Fibroblast of lung (primary cell): ENCODE measurements at regions not wholly inside any gene's neighbourhood (a gene's known extent, or its start where the extent isn't known, plus 50 kb on each side); places are given as distances from the start of the nearest gene placed in this dataset.

Experiments
- DNase-seq, 2 donors: peaks; one replicate each; pipeline versions ENCODE4 v3.0.0 to v3.0.0-alpha.2; 2010; ENCODE audit warnings: low read depth in 2 of 2
- H2AFZ ChIP-seq: 2 replicates; pipeline ENCODE4 v1.5.1; 2012; ENCODE audit warnings: low read length, control low read depth, inconsistent platforms
- H3K27ac ChIP-seq: 2 replicates; pipeline ENCODE4 v1.5.1; 2011; ENCODE audit warnings: low read length, control low read depth; ENCODE audit not compliant: insufficient read depth
- H3K27me3 ChIP-seq: 2 replicates; pipeline ENCODE4 v1.5.1; 2011; ENCODE audit warnings: mild to moderate bottlenecking, low read length; ENCODE audit not compliant: control insufficient read depth, insufficient read depth
- H3K36me3 ChIP-seq: 2 replicates; pipeline ENCODE4 v1.5.1; 2011; ENCODE audit warnings: low read length; ENCODE audit not compliant: control insufficient read depth, insufficient read depth
- H3K4me1 ChIP-seq: 2 replicates; pipeline ENCODE4 v1.5.1; 2011; ENCODE audit warnings: low read length; ENCODE audit not compliant: control insufficient read depth, insufficient read depth; ENCODE audit errors: extremely low read depth
- H3K4me2 ChIP-seq: 2 replicates; pipeline ENCODE4 v1.5.1; 2011; ENCODE audit warnings: low read length, control low read depth; ENCODE audit not compliant: insufficient read depth; ENCODE audit errors: extremely low read depth
- H3K4me3 ChIP-seq, 4 experiments: fragments of 200-600 bp in 1 of 4; sonication (generic) in 1 of 4; replicated peaks in 1 of 4; 2 replicates each; pipeline ENCODE4 v1.5.1; 2011 to 2016; ENCODE audit warnings: low read length in 4 of 4, low read depth in 3 of 4, mild to moderate bottlenecking in 3 of 4, control low read depth in 2 of 4, inconsistent platforms in 1 of 4, mixed read lengths in 1 of 4; ENCODE audit not compliant: insufficient read depth in 1 of 4; ENCODE audit errors: control extremely low read depth in 1 of 4
- H3K79me2 ChIP-seq: 2 replicates; pipeline ENCODE4 v1.5.1; 2012; ENCODE audit warnings: mild to moderate bottlenecking, low read length, inconsistent platforms; ENCODE audit not compliant: control insufficient read depth, insufficient read depth
- H3K9ac ChIP-seq: 2 replicates; pipeline ENCODE4 v1.5.1; 2011; ENCODE audit warnings: mild to moderate bottlenecking, low read length, control low read depth; ENCODE audit not compliant: insufficient read depth
- H3K9me3 ChIP-seq: 2 replicates; pipeline ENCODE4 v1.5.1; 2012; ENCODE audit warnings: low read depth, low read length; ENCODE audit not compliant: control insufficient read depth, insufficient read depth
- H4K20me1 ChIP-seq: 2 replicates; pipeline ENCODE4 v1.5.1; 2011; ENCODE audit warnings: low read length; ENCODE audit not compliant: control insufficient read depth, insufficient read depth; ENCODE audit errors: extremely low read depth
- CTCF ChIP-seq, 2 donors: IDR thresholded peaks in 1 of 2; conservative IDR thresholded peaks in 1 of 2; 1 replicate in 1 of 2; 2 replicates in 1 of 2; pipeline ENCODE4 v1.5.1; 2011 to 2012; ENCODE audit warnings: low read length in 2 of 2, control low read depth in 1 of 2, inconsistent platforms in 1 of 2, low read depth in 1 of 2, mild to moderate bottlenecking in 1 of 2
- EZH2 ChIP-seq: IDR thresholded peaks from 2 replicates; pipeline ENCODE4 v1.5.1; 2012; ENCODE audit warnings: low read length, control low read depth, mild to moderate bottlenecking; ENCODE audit errors: missing control alignments

GRCh38 chr11:37533830-37534229 is 935.8 kb upstream of the RAG2 start:
- H3K27me3 ChIP-seq, result no peaks in the 10 kb centered on the region
- TF ChIP-seq CTCF (conservative IDR thresholded peaks at IDR 0.05 in 1 of 2, IDR thresholded peaks at IDR 0.05 in 1 of 2; ENCODE audit: low read depth in 1 of 2, low read length in 2 of 2) (no peak), EZH2 (no peak)
- no peak overlapping the region for H3K9ac ChIP-seq
- no peaks in the 10 kb centered on the region for H3K79me2 ChIP-seq
- no peaks in the 10 kb centered on the region for H3K9me3 ChIP-seq
- no peaks in the 10 kb centered on the region for H4K20me1 ChIP-seq
- H3K4me2 ChIP-seq, result no peak overlapping the region
- no peaks in the 10 kb centered on the region for H3K36me3 ChIP-seq
- no peak overlapping the region for H3K27ac ChIP-seq
- H3K4me3 ChIP-seq, result no peak overlapping the region
- H2AFZ ChIP-seq, result no peak overlapping the region
- H3K4me1 ChIP-seq, result no peaks in the 10 kb centered on the region
- DNase-seq, result no peak

- Histone ChIP-seq H3K9ac (no peak overlapping the region), H3K4me2 (no peak overlapping the region), H3K79me2 (no peaks in the 10 kb centered on the region), H2AFZ (no peak overlapping the region), H3K36me3 (no peaks in the 10 kb centered on the region), H4K20me1 (no peaks in the 10 kb centered on the region), H3K9me3 (no peaks in the 10 kb centered on the region), H3K27me3 (no peaks in the 10 kb centered on the region), H3K4me1 (no peaks in the 10 kb centered on the region), H3K27ac (no peak overlapping the region), H3K4me3 (no peak overlapping the region)
- TF ChIP-seq EZH2 (no peak), CTCF (conservative IDR thresholded peaks at IDR 0.05 in 1 of 2, IDR thresholded peaks at IDR 0.05 in 1 of 2; ENCODE audit: low read depth in 1 of 2, low read length in 2 of 2) (no peak)
- DNase-seq, result no peak
Measured at GRCh38 chr11:37533087-37533486, 935.1 kb upstream of the RAG2 start.

- no peak overlapping the region for H3K27ac ChIP-seq
- H3K36me3 ChIP-seq, result no peaks in the 10 kb centered on the region
- H3K4me2 ChIP-seq, result no peak overlapping the region
- no peaks in the 10 kb centered on the region for H3K79me2 ChIP-seq
- TF ChIP-seq EZH2 (no peak), CTCF (conservative IDR thresholded peaks at IDR 0.05 in 1 of 2, IDR thresholded peaks at IDR 0.05 in 1 of 2; ENCODE audit: low read depth in 1 of 2, low read length in 2 of 2) (no peak)
- H3K9me3 ChIP-seq, result no peaks in the 10 kb centered on the region
- no peaks in the 10 kb centered on the region for H4K20me1 ChIP-seq
- H3K4me1 ChIP-seq, result no peaks in the 10 kb centered on the region
- no peak overlapping the region for H3K4me3 ChIP-seq
- H3K27me3 ChIP-seq, result no peaks in the 10 kb centered on the region
- no peak overlapping the region for H3K9ac ChIP-seq
- no peak for DNase-seq
- no peak overlapping the region for H2AFZ ChIP-seq
Measured at GRCh38 chr11:37532271-37532670, 934.2 kb upstream of the RAG2 start.
